Stimulated activated CD4-positive, alpha-beta T cell treated with anti-CD3 and anti-CD28 coated beads, Interleukin-15, amount 100 ng/mL, for 24 hours (primary cell): ENCODE measurements at regions not wholly inside any gene's neighbourhood (a gene's known extent, or its start where the extent isn't known, plus 50 kb on each side); places are given as distances from the start of the nearest gene placed in this dataset.

Source experiments
- DNase-seq: peaks from one replicate; pipeline ENCODE4 v3.0.0-alpha.2; 2020

DNA sequence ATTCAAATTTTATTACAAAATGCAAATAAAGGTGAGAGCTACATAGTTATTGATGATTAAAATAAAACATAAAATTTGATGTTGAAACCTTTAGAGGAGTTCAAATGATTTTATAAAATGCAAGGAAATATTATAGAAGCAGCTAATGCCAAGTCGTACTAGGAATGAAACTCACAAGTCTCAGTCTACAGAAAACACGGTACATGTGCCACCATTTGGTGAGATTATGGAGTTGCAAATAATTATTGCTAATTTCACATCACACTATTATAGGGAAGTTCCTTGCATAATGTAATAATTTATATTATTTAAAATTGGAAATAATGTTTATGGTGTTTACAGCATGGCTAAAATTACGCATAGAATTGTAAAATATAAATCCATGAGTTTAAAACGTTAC is 1601.7 kb upstream of the TENM3 start:
- DNase-seq, result no peak

DNA sequence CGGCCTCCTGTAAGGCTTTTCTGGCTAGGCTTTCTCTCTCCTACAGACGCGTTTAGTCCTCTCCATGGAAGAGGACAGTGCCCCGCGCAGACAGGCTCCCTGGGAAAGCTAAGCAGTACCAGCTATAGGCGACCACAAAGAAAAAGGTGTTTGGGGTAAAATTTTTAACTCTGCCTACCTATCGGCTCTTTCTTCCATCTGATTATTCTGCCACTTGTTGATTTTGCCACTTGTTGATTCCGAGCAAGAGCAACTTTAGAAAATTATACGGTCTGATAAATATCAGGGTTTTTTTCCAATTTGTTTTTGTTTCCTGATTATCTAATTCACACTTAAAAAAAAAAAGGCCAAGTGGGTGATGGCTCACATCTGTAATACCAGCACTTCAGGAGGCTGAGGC is 1600.5 kb upstream of the TENM3 start:
- no peak for DNase-seq

DNA sequence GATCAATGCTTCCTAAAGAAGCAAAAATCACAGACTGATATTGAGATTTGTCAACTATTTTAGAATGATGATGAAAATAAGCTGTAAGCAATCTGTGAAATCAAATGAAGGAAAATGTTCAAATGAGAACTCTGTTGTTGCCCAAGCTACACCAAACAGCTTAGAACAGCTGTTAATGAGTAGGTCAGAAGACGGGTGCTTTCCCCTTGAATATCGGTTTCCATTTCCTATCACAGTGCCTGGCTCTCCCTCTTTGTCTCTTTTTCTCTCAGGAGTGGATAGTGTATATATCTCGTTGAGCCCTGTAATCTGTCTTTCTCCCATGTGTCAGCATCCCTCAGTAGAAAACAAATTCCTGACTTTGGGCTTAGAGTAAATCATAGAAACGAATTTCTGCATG is 1592.9 kb upstream of the TENM3 start:
- DNase-seq, result no peak

DNA sequence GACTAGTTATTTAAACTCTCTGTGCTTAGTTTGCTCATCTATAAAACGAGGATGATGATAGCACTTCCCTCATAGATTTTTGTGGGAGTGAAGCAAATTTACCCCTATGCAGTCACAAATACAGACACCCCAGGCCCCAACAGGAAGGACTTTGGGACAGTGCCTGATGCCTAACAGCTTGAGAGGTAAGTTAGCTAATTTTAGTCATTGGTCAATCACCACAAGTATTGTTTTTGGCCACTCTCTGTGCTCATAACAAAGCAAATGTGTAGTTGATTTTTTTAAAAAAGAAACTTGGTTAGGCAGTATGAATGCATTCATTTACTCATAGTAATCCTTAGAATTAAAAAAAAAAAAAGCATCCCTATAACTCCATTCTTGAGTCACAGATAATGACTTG is 1590.7 kb upstream of the TENM3 start:
- DNase-seq, result no peak

DNA sequence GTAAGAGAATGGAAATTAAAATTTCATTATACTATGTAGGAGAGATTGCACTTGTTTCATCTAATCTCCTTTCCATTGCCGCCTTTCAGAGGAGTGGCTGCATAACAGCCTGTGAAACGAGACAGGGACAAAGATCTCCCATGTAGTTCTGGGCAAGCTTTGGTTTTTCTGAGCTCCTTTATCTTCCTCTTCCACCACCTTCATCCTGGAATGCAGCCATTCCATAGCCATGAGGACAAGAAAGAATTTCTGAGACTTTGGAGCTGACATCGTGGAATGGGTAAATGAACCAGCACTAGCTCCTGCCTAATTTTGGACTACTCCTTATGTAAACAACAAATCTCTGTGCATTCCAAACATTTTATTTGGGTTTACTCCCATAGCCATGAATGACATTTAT is 1587.3 kb upstream of the TENM3 start:
- no peak for DNase-seq

DNA sequence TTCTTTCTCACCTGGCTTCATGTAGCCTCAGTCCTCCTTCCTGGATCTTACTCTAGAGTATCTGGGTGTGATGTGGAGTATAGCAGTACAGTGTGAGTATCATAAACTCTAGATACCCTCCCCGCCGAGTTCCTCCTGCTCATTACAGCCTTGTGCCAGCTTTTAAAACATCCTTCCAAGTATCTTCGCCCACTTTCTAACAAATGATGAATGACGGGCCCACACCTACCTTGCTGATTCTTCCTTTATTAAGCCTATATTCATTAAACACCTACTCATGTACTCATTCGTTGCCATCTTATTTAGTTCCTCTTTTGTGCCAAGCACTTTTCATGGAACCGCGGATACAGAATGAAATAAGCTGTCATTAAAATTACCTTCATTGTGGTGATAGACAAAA is 1585.3 kb upstream of the TENM3 start:
- no peak for DNase-seq

DNA sequence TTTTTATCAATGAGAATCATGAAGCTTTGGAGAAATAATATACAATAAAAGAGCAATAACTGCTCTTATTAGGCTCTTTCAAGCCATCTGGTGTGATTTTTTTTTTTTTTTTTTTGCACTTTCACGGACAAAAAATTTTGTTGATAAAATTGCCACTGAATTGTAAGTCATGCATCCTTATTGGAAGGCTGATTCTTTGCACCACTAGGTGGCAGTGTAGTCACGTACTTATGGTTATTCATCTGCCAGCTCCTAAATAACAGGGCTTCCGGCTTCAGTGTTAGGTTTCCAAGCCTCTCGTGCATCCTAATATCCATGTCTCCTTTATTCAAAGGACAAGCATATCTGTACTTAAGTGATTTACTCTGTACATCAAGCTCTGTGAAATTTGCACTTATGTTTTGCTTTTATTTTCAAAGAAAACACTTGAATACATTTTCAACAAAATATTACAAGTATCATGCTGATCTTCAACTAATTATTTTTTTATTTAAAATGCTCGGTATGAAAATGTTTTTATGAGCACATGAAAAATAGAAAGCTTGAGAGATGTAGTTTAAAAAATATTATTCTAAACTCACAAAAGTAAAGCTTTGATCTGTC is 1578.3 kb upstream of the TENM3 start:
- peak; percentile 71 for DNase-seq

DNA sequence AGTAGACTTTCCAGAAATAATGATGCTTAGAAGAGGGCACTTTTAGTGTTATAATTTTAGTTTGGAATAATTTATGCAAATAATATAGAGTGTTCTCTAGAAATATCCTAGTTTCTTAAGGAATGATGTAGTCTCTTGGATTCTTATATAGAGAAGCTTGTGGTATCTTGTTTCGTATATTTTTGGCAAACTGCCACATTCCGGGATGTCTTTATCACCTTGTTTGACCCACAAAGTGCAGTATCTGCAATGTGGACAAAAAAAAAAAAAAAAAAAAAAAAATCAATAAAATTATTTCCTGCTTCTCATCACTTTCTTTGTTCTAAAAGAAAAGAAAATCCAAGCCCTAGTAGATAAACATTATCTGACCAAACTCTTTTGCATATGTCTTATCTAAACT is 1577.7 kb upstream of the TENM3 start:
- DNase-seq, result no peak

DNA sequence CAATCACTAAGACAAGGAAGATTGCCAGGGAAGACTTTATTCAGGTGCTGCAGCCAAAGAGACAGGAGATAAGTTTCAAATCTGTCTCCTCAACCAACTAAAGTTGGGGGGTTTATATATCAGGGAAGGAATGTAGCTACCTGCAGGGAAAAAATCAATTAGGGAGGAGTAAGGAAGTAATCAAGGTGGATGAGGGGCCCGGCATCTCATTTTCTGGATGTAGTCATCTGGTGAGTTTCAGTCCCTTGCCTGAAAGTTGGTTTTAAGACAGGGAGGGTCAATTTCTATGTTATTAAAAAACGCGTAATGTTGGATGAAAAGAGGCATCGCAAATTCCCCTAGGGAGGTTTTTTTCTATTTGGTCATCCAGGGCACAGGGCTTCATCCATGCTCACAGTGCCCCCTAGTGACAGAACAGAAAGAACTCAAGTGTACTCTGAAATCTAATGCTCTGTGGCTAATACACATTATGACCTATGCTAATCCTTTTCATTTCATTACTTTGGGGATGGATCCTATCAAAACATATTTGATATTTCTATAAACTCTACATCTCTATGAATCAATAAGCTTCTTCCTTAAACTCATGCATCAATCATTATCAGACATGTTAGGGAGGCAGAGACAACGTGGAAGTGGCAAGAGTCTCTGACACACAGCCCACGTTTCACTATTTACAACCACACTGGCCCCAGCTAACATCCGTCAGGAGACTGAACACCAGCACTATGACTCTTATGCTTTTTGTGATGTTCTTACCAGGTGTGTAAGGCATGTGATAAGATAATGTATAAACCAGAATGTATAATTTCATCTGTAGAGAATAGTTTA is 1577.0 kb upstream of the TENM3 start:
- peak; percentile 26 for DNase-seq

DNA sequence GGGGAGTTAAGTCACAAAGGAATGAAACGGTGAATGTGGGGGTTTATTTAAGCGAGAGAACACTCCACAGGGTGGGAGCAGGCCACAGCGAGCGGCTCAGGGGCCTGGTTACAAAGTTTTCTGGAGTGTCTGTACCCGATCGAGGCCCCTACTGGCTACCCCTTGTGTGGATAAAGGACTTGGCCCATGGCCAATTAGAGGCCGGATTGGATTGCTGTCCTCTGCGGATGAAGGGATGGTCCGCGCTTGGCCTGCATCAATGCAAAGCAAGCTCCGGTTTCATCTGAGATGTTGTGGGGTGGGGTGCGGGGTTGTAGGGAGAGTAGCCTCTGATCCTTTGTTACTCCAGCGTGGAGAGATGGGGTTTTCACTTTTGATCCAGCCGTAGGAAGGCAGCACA is 1574.5 kb upstream of the TENM3 start:
- DNase-seq, result no peak

DNA sequence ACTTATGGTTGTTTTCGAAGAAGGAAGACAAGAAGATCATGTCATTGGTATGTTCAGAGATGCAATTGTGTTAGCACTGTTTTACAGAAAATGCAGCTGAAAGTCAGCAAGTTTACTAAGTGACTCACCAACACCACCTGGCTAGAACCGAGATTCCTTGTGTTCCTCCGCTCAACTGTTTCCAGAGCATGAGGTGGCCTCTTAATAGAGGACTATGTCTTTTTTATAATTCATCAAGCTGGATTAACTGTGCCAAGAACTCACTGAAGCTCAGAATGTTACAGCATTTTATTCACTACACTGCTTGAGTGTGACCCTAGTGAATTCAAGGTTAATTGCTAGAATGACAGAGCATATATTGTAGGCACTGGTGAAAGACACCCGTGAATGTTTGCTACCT is 1573.5 kb upstream of the TENM3 start:
- no peak for DNase-seq

DNA sequence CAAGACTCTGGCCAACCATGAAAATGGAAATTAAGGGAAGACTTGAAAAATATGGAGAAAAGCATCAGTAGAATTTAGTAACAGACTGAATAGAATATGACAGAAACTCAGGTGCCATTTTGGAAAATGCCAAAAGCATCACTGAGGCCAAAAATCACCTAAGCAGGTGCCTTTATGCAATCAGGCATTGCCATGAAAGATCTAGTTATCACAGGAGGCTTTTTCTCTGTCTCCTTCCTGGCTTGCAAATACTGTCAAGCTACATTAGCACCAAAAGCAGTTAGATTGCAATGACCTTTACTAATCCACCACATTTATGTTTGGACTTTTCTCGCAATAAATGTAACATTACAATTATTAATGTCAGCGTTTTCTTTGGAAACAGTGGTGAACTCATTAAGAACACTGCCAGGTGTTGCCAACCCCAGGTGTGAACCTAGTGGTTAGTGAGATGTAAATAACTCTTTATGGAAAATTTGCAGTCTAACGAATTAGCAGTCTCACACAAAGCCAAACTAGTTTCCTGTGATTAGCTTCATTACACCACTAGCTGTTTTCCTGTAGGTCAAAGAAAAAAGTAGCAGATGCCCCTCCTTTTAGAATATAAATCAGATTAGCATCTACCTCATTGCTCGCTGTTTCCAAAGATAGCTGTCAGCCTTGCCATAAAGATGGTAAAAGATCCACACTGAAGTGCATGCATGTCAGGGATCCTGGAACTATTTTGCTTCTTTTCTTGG is 1568.4 kb upstream of the TENM3 start:
- no peak for DNase-seq

DNA sequence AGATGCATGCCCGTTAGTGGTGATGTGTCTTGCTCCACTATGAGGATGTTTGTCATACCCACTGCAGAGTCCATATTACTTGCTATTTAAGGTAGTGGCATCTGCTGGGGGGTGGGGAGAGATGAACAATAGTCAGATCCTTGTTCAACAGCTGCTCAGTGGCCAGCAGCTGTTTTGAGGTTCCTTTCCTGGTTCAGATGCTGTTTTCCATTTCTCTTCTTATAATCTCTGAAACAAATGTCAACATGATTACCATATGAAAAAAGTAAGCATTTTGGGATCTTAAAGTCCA is 1567.9 kb upstream of the TENM3 start:
- no peak for DNase-seq

DNA sequence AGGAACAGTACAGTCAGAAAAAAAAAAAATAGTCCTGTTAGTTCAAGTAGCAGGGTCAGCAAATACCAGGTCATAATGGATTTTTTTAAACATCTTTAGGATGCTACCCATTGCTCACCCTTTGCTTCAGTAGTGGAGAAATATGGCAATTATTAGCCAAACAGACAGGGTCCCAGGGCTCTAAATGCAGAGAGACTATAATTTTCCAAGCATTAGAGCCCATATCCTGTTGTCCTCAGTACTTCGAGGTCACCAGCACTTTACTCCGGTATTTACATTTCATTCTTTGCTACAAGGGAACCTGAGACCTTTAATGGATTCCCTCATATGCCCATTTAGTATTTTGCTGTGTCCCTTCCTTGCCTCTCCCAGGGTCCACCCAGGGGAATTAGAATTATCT is 1562.9 kb upstream of the TENM3 start:
- DNase-seq, result no peak

DNA sequence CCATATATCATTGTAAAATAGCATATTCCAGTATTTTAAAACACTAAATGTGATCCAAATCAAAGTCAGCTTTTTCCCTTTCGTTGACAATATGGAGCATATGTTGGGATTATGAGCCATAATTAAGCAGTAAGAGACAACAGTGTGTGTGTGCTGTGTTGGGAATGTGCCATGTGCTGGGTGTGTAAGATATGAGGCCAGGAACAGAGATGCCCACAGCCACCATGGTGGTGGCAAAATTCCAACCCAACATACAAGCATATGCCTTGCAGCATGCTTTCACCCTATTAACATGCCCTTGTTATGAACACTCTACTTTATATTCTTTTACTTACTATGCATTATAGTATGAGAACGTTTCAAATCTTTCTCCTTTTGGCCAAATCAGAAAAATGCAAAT is 1560.4 kb upstream of the TENM3 start:
- DNase-seq, result no peak

DNA sequence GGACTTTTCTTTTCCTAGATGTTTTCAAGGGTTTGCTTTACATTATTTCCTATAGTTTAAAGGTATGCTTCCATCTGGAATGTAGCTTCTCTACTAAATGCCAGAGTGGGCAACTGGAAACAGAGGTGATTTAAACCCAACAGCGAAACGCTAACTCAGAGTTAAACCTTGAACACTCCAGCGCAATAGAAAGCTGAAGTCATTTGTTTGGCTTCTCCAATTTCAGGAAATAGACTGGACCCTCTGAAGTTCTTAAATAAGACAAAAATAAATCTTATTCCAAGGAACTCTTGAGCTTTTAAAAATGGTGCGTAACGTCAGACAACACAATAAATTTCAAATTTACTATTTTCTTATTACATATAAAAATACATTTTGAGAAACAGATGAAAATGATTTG is 1560.0 kb upstream of the TENM3 start:
- DNase-seq, result no peak

DNA sequence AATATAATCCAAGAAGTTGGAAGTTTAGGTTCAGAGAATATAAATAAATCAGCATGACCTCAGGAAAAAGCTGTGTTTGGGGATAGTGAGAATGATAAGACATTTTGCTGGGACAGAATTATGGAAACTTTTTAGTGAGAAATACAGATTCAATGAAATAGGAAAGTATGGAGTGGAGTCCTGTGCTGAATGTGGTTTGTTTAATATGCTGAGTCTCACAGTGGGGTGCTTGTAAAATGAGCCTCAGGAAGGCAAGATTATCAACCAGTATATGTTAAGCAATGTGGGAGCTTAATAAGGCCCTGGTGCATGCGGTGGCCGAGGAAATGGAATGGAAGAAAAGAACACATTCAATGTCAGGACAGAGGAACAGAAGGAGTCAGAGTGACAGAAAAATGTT is 1554.7 kb upstream of the TENM3 start:
- no peak for DNase-seq

DNA sequence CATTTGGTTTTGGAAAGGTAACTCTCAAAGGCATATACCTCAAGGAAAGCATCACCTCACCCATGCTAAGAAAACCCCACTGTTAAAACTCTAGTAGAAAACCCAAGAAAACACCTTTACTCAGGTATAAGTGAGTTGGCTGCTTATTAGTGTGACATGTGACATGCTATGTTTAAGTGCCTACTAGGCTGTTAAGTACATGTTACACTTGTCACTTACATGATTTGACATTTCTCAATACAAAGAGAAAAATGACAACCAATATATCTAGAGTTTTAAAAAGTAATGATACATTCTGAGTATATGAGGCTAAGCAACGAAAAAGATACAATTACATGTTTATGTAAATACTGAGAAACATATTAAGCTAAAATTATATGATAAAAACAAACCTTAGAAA is 1548.3 kb upstream of the TENM3 start:
- DNase-seq, result no peak

DNA sequence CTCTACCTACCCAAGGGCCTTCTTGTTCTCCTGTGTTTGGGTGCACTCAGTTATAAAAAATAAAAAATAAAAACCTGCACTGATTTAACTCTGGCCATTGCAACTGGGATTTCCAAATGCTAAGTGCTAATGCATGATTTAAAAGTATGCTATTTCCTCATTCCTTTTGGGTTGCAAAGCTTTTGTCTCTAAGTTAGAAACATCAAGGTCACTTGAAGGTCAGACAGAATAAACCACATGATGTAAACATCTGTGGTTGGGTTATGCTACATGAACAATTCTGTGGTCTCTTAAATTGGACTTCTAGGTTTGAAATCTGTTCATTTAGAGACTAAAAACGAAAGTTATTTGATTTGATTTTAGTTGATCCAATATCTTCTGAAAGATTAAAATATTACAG is 1547.4 kb upstream of the TENM3 start:
- no peak for DNase-seq

DNA sequence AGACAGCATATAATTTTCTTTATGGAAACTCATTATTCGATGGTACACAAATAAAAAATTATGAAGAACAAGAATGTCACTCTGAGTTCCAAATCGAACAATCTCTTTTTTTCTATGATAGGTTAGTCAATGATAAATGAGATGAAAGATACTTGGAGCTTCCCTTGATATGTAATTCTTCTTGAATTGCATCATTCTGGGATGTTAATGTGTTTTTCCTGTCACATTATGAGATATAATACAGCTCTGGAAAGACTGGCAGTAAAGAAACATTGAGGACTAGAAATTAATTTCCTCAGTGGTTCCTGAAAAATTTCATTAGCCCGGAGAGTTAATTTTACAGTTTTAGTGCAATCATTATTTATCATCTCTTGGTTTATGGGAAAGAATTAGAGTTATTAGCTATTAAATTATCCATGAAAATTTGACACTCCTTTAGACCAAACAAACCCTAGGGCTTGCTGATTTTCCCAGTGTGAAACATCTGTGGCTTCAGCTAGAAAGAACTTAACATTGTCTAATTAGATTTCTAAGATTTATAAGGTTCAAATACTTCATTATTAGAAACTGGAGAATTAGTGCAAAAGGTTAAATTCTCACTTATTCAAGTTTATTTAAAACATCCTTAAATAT is 1546.6 kb upstream of the TENM3 start:
- DNase-seq, result no peak

DNA sequence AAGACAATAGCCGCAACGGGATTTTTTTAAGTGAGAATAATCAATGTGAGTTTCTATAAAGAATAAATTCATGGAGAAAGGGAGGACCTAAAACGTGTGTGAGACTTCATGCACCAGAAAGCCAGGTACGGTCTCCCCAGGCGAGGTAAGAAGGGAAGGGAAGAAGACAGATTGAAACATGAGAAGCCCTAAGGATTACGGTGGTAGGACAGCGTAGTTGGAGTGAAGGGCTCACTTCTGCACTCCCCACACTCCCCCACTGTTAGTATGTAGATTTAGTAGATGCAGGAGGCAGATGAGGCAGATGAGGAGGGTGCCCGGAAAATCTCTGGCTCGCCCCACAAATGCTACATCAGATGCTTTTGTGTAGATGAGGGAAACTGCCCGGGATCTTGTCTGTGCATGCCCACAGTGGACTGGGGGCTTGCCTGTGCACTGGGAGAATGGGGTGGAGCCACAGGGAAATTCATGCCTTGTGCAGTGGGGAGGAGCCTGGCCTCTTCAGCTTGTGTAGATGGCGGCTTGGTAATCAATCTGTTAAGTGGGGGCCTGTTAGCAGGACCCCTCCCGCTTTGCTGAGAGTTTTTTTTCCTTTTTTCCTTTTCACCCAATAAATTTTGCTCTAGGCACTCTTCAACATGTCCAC is 1544.5 kb upstream of the TENM3 start:
- DNase-seq, result no peak

DNA sequence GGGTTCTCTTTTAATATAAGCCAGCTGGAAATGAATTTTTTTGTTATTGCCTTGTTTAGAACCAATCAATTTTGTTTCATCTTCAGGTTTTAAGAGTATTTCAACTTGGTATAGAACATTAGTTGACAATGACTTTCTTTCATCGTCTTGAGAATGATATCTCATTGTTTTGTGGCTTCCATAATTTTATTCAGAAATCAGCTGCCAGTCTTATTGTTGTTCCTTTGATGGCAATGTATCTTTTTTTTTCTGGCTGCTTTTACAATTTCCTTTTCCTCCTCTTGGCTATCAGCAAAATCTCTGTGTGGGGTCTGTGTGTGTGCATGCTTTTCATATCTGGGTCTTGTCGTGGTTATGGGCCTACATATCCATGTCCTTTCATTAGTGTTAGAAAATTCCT is 1536.4 kb upstream of the TENM3 start:
- DNase-seq, result no peak

DNA sequence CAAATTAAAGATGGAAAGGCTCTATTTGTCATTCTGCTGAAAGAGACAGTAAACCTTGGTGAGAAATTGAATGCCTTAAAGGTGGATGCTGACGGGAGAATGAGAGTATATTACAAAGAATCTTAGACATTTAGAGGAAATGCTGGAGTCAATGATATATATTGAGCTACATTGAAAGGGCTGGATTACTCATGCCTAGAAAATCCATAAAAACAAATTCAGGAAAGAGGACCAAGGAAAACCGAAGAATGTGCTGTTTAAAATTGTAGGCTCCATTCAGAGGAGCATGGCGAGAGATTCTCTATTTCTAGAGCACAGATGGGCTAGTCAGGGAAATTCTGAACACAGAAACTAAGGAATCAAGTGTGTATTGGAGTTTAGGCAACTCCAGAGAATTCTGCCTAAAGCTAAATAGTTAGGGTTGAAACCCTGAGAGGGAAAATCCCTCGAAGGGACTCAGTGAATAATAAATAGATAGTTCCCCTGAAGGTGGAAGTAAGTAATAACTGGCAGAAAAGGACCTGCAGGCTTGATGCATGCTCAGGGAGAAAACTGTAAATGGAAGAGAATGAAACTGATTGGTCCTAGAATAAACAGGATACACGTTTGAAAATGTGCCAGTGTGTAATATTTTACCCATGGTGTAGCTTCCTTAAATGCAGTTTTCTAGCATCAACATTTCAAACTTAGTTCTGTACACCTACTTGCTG is 1532.4 kb upstream of the TENM3 start:
- DNase-seq, result no peak
